SK-N-SH (cell line): ENCODE measurements at regions not wholly inside any gene's neighbourhood (a gene's known extent, or its start where the extent isn't known, plus 50 kb on each side); places are given as distances from the start of the nearest gene placed in this dataset.
A peak's percentile ranks its signal among the peaks of the same experiment; 100 is the strongest.

Experiments used
- CTCF ChIA-PET: fragments of 300-600, 350-600 bp; formaldehyde crosslinking; extraction: SDS; loops from one replicate; lab custom pipeline; 2021; lab: Yijun Ruan, JAX
- POLR2A ChIA-PET: fragments of 350-600 bp; sonication (Branson Sonifier 250); formaldehyde crosslinking; extraction: SDS; loops from one replicate; lab custom pipeline; 2020; ENCODE audit warnings: antibody characterized with exemption, inconsistent platforms; lab: Yijun Ruan, JAX
- DNase-seq: peaks from one replicate; pipeline ENCODE4 v3.0.0; 2012
- H2AFZ ChIP-seq: fragments of 200-600 bp; sonication (generic); 2 replicates; pipeline ENCODE4 v1.8.1; 2016; ENCODE audit warnings: antibody characterized with exemption, mild to moderate bottlenecking, low read depth
- H3F3A ChIP-seq: fragments of 200-600 bp; sonication (generic); replicated peaks from 2 replicates; pipeline ENCODE3; 2016; ENCODE audit warnings: antibody characterized with exemption, mild to moderate bottlenecking; ENCODE audit not compliant: insufficient read depth
- H3K27ac ChIP-seq, 2 experiments: fragments of 200-500 bp in 1 of 2; fragments of 200-600 bp in 1 of 2; sonication (Bioruptor generic) in 1 of 2; sonication (generic), shearing (Covaris generic) in 1 of 2; 2 replicates each; pipeline versions ENCODE4 v1.5.1 to v1.6.1; 2014 to 2016; ENCODE audit warnings: low read depth in 2 of 2, inconsistent platforms in 1 of 2, low read length in 1 of 2, mild to moderate bottlenecking in 1 of 2, mixed read lengths in 1 of 2
- H3K27me3 ChIP-seq: fragments of 200-600 bp; sonication (generic), shearing (Covaris generic); 2 replicates; pipeline ENCODE4 v1.6.1; 2016; ENCODE audit warnings: mixed run types; ENCODE audit not compliant: insufficient read depth
- H3K36me3 ChIP-seq, 2 experiments: fragments of 200-500 bp in 1 of 2; fragments of 200-600 bp in 1 of 2; sonication (Bioruptor generic) in 1 of 2; sonication (generic) in 1 of 2; replicated peaks in 1 of 2; 2 replicates each; pipeline versions ENCODE3 to v1.5.1; 2014 to 2016; ENCODE audit warnings: low read length in 1 of 2, mild to moderate bottlenecking in 1 of 2; ENCODE audit not compliant: insufficient read depth in 2 of 2, control insufficient read depth in 1 of 2
- H3K4me1 ChIP-seq, 2 experiments: fragments of 200-500 bp in 1 of 2; fragments of 200-600 bp in 1 of 2; sonication (Bioruptor generic) in 1 of 2; sonication (generic), shearing (Covaris generic) in 1 of 2; 2 replicates each; pipeline versions ENCODE4 v1.5.1 to v1.6.1; 2014 to 2016; ENCODE audit warnings: low read depth in 1 of 2, low read length in 1 of 2, mixed run types in 1 of 2; ENCODE audit not compliant: insufficient read depth in 2 of 2, control insufficient read depth in 1 of 2
- H3K4me2 ChIP-seq: fragments of 200-600 bp; sonication (generic), shearing (Covaris generic); 2 replicates; pipeline ENCODE4 v1.6.1; 2017; ENCODE audit warnings: mixed run types
- H3K4me3 ChIP-seq, 2 experiments: fragments of 200-500 bp in 1 of 2; fragments of 200-600 bp in 1 of 2; sonication (Bioruptor generic) in 1 of 2; sonication (generic), shearing (Covaris generic) in 1 of 2; 2 replicates each; pipeline versions ENCODE4 v1.5.1 to v1.8.1; 2014 to 2016; ENCODE audit warnings: low read depth in 2 of 2, inconsistent platforms in 1 of 2, low read length in 1 of 2, mild to moderate bottlenecking in 1 of 2, mixed read lengths in 1 of 2, moderate library complexity in 1 of 2
- H3K79me2 ChIP-seq: fragments of 200-600 bp; sonication (generic); 2 replicates; pipeline ENCODE4 v1.8.1; 2017; ENCODE audit warnings: mild to moderate bottlenecking; ENCODE audit not compliant: insufficient read depth
- H3K9ac ChIP-seq: fragments of 200-600 bp; sonication (generic); 2 replicates; pipeline ENCODE4 v1.6.1; 2017; ENCODE audit warnings: mixed run types
- H3K9me2 ChIP-seq: fragments of 200-600 bp; sonication (generic); 2 replicates; pipeline ENCODE4 v1.6.1; 2017; ENCODE audit warnings: mixed run types
- H3K9me3 ChIP-seq: fragments of 200-600 bp; sonication (generic); 2 replicates; pipeline ENCODE4 v1.6.1; 2017; ENCODE audit warnings: mixed run types, mild to moderate bottlenecking, moderate library complexity
- H4K20me1 ChIP-seq: fragments of 200-600 bp; sonication (generic); 2 replicates; pipeline ENCODE4 v1.6.1; 2017; ENCODE audit warnings: mild to moderate bottlenecking, mixed run types; ENCODE audit not compliant: insufficient read depth
- CHD2 ChIP-seq: fragments of 150-350 bp; IDR thresholded peaks from 2 replicates; pipeline ENCODE4 v1.6.1; 2018; ENCODE audit warnings: low read length; ENCODE audit not compliant: partially characterized antibody
- ELF1 ChIP-seq: IDR thresholded peaks from 2 replicates; pipeline ENCODE4 v1.4.0; 2012
- FOSL2 ChIP-seq: IDR thresholded peaks from 2 replicates; pipeline ENCODE4 v1.4.0; 2012; ENCODE audit warnings: low read depth, mild to moderate bottlenecking, moderate library complexity, borderline replicate concordance
- FOXJ3 ChIP-seq: sonication (generic); formaldehyde crosslinking; IDR thresholded peaks from 2 replicates; pipeline ENCODE4 v1.5.1; 2020; ENCODE audit warnings: mild to moderate bottlenecking, missing genetic modification reagents
- FOXM1 ChIP-seq: IDR thresholded peaks from 2 replicates; pipeline ENCODE4 v1.4.0; 2012; ENCODE audit warnings: low read depth, mild to moderate bottlenecking
- JUND ChIP-seq: IDR thresholded peaks from 2 replicates; pipeline ENCODE4 v1.4.0; 2012
- POLR2AphosphoS5 ChIP-seq: IDR thresholded peaks from 2 replicates; pipeline ENCODE4 v1.6.1; 2012; ENCODE audit warnings: low read depth, low read length
- RAD21 ChIP-seq: IDR thresholded peaks from 2 replicates; pipeline ENCODE4 v1.6.1; 2012; ENCODE audit warnings: mild to moderate bottlenecking, low read length
- RCOR1 ChIP-seq: fragments of 150-350 bp; IDR thresholded peaks from 2 replicates; pipeline ENCODE4 v1.6.1; 2017; ENCODE audit warnings: antibody characterized with exemption, low read length
- RFX5 ChIP-seq: IDR thresholded peaks from 2 replicates; pipeline ENCODE4 v1.6.1; 2012; ENCODE audit warnings: mild to moderate bottlenecking, improper control_type of control experiment, low read length
- SIN3A ChIP-seq: IDR thresholded peaks from 2 replicates; pipeline ENCODE4 v1.6.1; 2012; ENCODE audit warnings: low read depth, mild to moderate bottlenecking, low read length, moderate library complexity, borderline replicate concordance
- TAF1 ChIP-seq: IDR thresholded peaks from 2 replicates; pipeline ENCODE4 v1.6.1; 2012; ENCODE audit warnings: low read depth, mild to moderate bottlenecking, low read length, moderate library complexity, borderline replicate concordance
- TCF12 ChIP-seq: IDR thresholded peaks from 2 replicates; pipeline ENCODE4 v1.4.0; 2012
- TEAD4 ChIP-seq: IDR thresholded peaks from 2 replicates; pipeline ENCODE4 v1.4.0; 2012; ENCODE audit warnings: mild to moderate bottlenecking, borderline replicate concordance; ENCODE audit not compliant: insufficient read depth
- YY1 ChIP-seq: IDR thresholded peaks from 2 replicates; pipeline ENCODE4 v1.4.0; 2012; ENCODE audit warnings: low read depth, mild to moderate bottlenecking
- WGBS: methylation state at CpG from one replicate; pipeline ENCODE4 v1.1.6; 2017; ENCODE audit warnings: low lambda C conversion rate; 5-methylcytosine and 5-hydroxymethylcytosine counted together
- TF ChIP-seq, protein P1 (sequence below): IDR thresholded peaks from 2 replicates; pipeline ENCODE4 v1.6.1; 2012; ENCODE audit warnings: mild to moderate bottlenecking, low read depth, low read length, moderate library complexity
- TF ChIP-seq, protein P2 (sequence below): IDR thresholded peaks from 2 replicates; pipeline ENCODE4; 2012
- TF ChIP-seq, protein P3 (sequence below): fragments of 200-600 bp; sonication (generic); IDR thresholded peaks from 2 replicates; pipeline ENCODE4 v1.6.1; 2017; ENCODE audit warnings: antibody characterized with exemption, mild to moderate bottlenecking, moderate library complexity

DNA sequence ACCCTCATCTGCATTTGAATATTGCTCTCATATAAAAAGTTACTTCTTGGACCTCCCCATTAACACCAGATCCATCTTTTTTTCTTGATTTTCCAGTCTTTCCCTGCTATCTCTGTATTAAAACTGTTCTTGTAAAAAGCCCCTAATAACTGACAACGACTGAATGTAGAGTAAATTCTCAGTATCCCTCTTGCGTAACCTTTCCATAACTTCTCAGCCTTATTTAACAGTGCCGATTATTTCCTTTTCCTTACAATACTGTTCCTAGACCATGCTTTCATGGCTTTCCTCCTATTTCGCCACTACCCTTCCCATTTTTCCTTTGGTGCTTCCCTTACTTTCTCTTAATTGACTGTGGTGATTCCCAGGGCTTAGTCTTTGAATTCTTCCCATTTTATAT is 348.9 kb upstream of the DSEL start:
- Histone ChIP-seq H3F3A (peaks cover 29% of the 10 kb centered on the region), H3K27me3 (no peaks in the 10 kb centered on the region), H4K20me1 (no peaks in the 10 kb centered on the region), H3K4me1 (peaks cover 0 to 13% of the 10 kb centered on the region in 2 experiments; a peak in 2 of 4 replicates), H3K36me3 (no peaks in the 10 kb centered on the region), H3K9me3 (no peaks in the 10 kb centered on the region), H3K9ac (no peak overlapping the region), H3K4me3 (no peak overlapping the region), H3K4me2 (no peak overlapping the region), H3K9me2 (no peaks in the 10 kb centered on the region), H3K79me2 (no peaks in the 10 kb centered on the region)
- ChIA-PET POLR2A (no interaction called here), CTCF (no interaction called here)
- no peak for DNase-seq
- TF ChIP-seq SIN3A (no peak), FOXM1 (no peak), FOSL2 (no peak), RAD21 (no peak), TAF1 (no peak), RCOR1 (no peak), FOXJ3 (CRISPR knock-in tag) (no peak), JUND (no peak), RFX5 (no peak), TEAD4 (no peak), POLR2AphosphoS5 (no peak), YY1 (no peak), CHD2 (no peak), TCF12 (no peak), ELF1 (no peak)
- TF ChIP-seq, protein P1, sequence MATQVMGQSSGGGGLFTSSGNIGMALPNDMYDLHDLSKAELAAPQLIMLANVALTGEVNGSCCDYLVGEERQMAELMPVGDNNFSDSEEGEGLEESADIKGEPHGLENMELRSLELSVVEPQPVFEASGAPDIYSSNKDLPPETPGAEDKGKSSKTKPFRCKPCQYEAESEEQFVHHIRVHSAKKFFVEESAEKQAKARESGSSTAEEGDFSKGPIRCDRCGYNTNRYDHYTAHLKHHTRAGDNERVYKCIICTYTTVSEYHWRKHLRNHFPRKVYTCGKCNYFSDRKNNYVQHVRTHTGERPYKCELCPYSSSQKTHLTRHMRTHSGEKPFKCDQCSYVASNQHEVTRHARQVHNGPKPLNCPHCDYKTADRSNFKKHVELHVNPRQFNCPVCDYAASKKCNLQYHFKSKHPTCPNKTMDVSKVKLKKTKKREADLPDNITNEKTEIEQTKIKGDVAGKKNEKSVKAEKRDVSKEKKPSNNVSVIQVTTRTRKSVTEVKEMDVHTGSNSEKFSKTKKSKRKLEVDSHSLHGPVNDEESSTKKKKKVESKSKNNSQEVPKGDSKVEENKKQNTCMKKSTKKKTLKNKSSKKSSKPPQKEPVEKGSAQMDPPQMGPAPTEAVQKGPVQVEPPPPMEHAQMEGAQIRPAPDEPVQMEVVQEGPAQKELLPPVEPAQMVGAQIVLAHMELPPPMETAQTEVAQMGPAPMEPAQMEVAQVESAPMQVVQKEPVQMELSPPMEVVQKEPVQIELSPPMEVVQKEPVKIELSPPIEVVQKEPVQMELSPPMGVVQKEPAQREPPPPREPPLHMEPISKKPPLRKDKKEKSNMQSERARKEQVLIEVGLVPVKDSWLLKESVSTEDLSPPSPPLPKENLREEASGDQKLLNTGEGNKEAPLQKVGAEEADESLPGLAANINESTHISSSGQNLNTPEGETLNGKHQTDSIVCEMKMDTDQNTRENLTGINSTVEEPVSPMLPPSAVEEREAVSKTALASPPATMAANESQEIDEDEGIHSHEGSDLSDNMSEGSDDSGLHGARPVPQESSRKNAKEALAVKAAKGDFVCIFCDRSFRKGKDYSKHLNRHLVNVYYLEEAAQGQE: no peak
- TF ChIP-seq, protein P2, sequence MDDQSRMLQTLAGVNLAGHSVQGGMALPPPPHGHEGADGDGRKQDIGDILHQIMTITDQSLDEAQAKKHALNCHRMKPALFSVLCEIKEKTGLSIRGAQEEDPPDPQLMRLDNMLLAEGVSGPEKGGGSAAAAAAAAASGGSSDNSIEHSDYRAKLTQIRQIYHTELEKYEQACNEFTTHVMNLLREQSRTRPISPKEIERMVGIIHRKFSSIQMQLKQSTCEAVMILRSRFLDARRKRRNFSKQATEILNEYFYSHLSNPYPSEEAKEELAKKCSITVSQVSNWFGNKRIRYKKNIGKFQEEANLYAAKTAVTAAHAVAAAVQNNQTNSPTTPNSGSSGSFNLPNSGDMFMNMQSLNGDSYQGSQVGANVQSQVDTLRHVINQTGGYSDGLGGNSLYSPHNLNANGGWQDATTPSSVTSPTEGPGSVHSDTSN: no peak
- TF ChIP-seq, protein P3, sequence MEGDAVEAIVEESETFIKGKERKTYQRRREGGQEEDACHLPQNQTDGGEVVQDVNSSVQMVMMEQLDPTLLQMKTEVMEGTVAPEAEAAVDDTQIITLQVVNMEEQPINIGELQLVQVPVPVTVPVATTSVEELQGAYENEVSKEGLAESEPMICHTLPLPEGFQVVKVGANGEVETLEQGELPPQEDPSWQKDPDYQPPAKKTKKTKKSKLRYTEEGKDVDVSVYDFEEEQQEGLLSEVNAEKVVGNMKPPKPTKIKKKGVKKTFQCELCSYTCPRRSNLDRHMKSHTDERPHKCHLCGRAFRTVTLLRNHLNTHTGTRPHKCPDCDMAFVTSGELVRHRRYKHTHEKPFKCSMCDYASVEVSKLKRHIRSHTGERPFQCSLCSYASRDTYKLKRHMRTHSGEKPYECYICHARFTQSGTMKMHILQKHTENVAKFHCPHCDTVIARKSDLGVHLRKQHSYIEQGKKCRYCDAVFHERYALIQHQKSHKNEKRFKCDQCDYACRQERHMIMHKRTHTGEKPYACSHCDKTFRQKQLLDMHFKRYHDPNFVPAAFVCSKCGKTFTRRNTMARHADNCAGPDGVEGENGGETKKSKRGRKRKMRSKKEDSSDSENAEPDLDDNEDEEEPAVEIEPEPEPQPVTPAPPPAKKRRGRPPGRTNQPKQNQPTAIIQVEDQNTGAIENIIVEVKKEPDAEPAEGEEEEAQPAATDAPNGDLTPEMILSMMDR: no peak
- TF ChIP-seq, all 33 proteins: peak for 0
- 79% methylated on average over 4 of the region's 4 CpGs for WGBS
- Histone ChIP-seq H2AFZ (no peak overlapping the region; the same call in 1 of the 2 replicates), H3K27ac (peak overlapping the region in 1 of 2 experiments; percentile 29; a peak in 2 of 4 replicates)
